ENCODE measurements at regions not wholly inside any gene's neighbourhood (a gene's known extent, or its start where the extent isn't known, plus 50 kb on each side); places are given as distances from the start of the nearest gene placed in this dataset.
A peak's percentile ranks its signal among the peaks of the same experiment; 100 is the strongest.

GRCh38 chrY:8202837-8203236 lies 1134.4 kb upstream of the TSPY4 start:
- Histone ChIP-seq H3F3A (replicated peaks; ENCODE audit: low read depth) (no peaks in the 10 kb centered on the region), H3K79me2 (replicated peaks; ENCODE audit: insufficient read depth) (no peaks in the 10 kb centered on the region), H3K4me2 (peak overlapping the region; percentile 33), H3K27me3 (ENCODE audit: insufficient read depth) (peaks cover 88% of the 10 kb centered on the region), H4K20me1 (replicated peaks; ENCODE audit: insufficient read depth) (no peaks in the 10 kb centered on the region), H3K4me3 (peak overlapping the region; percentile 6; the same call in 1 of the 2 replicates), H3K9me2 (ENCODE audit: insufficient read depth) (no peaks in the 10 kb centered on the region), H3K27ac (ENCODE audit: low read depth) (no peak overlapping the region), H2AFZ (no peak overlapping the region), H3K36me3 (ENCODE audit: insufficient read depth) (no peaks in the 10 kb centered on the region), H3K4me1 (ENCODE audit: insufficient read depth) (peaks cover 21% of the 10 kb centered on the region)
- Mint-ChIP-seq H3K4me1 (peaks cover 22% of the 10 kb centered on the region; the same call in 2 of the 3 replicates), H3K27me3 (ENCODE audit: insufficient read depth, low read depth, poor library complexity) (peaks cover 51% of the 10 kb centered on the region), H3K27ac (no peak overlapping the region), H3K9me3 (peaks cover 34% of the 10 kb centered on the region), H3K4me3 (no peak overlapping the region), H3K36me3 (ENCODE audit: low read depth) (no peaks in the 10 kb centered on the region; the same call in 2 of the 3 replicates)
- ATAC-seq (peak; percentile 88), DNase-seq (ENCODE audit: low spot score) (peak; percentile 86)
- no peak for TF ChIP-seq CREB1 (CRISPR knock-in tag; IDR thresholded peaks at IDR 0.05; ENCODE audit: low read depth)
- TF ChIP-seq NANOG (IDR thresholded peaks at IDR 0.05; ENCODE audit: borderline replicate concordance): peak; percentile 79; the same call in 1 of the 2 replicates
- no peak for TF ChIP-seq ZNF114 (CRISPR knock-in tag; IDR thresholded peaks at IDR 0.05)
- no peak for TF ChIP-seq ZNF462 (CRISPR knock-in tag; IDR thresholded peaks at IDR 0.05)
- no peak for TF ChIP-seq ZNF331 (CRISPR knock-in tag; IDR thresholded peaks at IDR 0.05; ENCODE audit: low read depth)
- TF ChIP-seq REST (IDR thresholded peaks at IDR 0.05; ENCODE audit: unreplicated experiment): no peak
